ENCODE measurements at regions not wholly inside any gene's neighbourhood (a gene's known extent, or its start where the extent isn't known, plus 50 kb on each side); places are given as distances from the start of the nearest gene placed in this dataset.

DNA sequence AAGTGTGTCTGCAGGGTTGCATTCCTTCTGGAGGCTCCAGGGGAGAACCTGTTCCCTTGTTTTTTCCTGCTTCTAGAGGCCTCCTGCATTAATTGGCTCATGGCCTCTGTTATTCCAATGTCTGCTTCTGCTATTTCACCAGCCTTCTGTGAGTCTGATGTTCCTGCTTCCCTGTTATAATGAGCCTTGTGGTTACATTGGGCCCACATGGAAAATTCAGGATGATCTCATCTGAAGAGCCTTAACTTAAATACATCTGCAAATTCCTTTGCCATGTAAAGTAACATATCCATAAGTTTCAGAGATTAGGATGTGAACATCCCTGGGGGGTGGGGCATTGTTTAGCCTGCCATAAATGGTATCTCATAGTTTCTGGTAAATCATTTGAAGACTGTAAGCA, 181.1 kb downstream of the RWDD3 start:
- DNase-seq (ENCODE audit: low read depth in 2 of 3, low spot score in 2 of 3), result no peak

DNA sequence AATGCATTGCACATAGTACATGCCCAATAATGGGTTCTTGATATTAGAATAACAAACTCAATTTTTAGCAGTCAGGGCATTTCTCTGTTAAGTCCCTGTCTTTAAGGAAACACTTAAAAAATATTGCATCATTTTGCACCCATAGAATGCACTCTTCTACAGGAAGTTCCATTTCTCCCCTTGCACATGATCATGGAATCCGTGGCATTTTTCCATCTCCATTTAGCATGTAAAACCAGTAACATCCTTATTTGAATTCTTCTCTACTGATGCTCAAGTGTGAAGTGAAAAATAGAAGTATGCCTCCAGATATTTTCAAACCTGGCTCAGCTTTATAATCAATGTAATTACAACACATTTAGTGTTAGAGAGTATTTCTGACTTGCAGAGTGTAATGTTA, 192.8 kb downstream of the RWDD3 start:
- no peak for DNase-seq (ENCODE audit: low read depth in 2 of 3, low spot score in 2 of 3)

DNA sequence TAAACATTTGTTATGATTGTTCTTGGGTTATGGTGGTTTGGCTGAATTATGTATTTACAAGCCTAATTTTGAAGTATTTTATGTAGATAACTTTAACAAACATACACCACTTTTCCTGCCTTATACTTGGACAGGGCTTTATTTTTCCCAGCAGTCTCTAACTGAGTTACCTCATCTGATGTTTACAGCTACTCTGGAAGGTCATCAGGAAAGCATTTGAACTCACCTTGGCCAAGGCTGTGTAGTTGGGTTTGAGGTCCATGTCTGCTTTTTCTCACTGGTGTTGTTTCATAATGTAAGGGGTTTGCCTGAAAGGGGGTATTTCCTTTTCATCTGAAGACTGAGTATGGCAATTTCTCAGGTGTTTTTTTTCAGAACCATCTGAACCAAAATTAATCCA, 193.5 kb downstream of the RWDD3 start:
- DNase-seq (ENCODE audit: low read depth in 2 of 3, low spot score in 2 of 3), result no peak

DNA sequence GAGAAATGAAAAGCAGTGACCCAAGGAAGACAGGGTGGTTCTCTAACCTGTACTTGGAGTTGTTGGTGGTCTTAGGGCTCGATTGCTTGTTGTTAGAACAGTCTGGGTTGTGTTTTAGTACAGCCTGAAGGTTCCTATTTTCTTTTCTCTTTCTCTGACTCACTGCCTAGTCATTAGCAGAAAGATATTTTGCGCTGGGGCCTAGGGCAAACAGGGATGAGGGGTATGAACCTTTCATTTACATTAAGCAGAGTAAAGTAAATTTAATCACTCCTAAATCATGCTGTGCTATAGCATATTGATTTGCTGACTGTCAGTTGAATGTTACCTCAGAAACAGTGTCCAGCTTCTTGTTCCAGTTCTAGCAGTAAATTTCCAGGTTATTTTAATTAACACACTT, 197.2 kb downstream of the RWDD3 start:
- no peak for DNase-seq (ENCODE audit: low read depth in 2 of 3, low spot score in 2 of 3)

DNA sequence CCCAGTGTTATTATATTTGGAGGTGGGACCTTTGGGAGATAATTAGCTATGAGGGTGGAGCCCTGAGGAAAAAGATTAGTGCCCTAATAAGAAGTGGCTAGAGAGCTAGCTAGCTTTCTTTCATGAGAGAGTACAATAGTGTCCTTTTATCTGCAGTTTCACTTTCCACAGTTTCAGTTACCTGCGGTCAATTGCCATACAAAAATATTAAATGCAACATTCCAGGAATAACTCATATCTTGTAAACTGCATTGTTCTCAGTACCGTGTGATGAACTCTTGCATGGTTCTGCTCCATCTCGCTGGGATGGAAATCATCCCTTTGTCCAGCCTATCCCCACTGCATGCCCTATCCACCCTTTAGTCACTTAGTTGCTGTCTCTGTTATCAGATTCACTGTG, 201.6 kb downstream of the RWDD3 start:
- no peak for DNase-seq (ENCODE audit: low read depth in 2 of 3, low spot score in 2 of 3)

DNA sequence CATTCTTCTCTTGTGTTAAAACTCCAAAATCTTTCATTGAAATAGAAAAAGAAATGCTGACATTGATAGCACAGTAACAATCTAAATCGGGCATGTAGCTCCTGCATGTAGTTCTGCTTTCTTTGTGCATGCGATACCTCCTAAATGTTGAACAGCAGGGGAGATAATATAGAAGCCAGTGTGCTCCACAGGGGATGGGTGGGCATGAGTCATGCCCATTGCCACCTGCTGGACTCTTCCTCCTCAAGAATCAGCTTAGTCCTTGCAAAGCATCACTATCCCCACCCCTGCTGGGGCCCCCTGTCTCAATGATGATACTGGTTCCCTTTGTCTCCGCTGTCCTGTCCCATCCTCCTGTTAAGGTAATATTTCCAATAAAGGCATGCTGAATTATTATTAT, 203.0 kb downstream of the RWDD3 start:
- DNase-seq (ENCODE audit: low read depth in 2 of 3, low spot score in 2 of 3), result no peak

DNA sequence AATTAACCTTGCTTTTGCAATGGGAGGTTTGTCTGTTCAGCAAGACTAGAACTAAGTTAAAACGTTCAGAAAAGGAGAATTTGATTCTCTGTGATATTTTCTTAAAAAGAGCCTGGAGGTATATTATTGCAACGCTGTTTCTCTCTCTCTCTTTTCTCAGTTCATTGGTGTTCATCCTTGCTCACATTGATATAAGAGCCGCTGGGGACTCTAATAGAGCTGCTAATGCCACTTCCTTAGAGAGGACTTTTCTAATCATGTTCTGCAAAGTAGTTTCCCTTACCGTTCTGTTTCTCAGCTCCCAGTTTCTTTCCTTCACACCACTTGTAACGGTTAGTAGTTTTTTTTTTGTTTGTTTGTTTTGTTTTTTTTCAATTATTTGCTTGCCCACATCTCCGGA, 203.8 kb downstream of the RWDD3 start:
- no peak for DNase-seq (ENCODE audit: low read depth in 2 of 3, low spot score in 2 of 3)

DNA sequence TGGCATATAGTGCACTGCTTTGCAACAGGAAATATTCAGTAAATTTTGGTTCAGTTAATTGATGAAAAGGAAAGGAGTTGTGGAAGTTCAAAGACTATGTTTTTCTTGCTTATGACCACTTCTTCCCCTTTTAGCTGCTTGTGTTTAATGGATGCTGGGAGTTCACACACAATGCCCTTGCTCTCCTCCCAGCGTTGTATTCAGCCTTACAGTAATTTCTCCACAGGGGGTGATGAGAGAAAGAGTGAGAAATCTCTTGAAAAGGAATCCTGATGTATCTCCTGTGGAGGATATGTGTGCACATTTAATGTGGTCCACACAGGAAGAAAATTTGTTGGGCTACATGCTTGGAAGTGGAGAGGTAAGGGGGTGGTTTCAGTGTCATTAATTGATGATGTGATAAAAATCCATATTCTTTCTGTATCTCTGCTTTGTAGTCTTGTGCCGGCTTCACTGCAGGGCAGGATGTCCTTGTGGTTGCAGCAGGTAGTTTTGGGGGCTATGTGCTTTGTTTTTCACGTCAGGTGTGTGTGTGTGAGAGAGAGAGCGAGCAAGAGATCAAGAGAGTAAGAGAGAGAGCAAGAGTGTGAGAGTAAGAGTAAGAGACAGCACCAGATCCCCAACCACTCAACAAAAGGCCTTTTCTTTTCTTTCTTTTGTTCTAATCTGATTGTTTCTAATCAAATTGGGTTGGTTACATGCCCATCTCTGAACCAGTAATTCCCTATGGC, 204.4 kb downstream of the RWDD3 start:
- DNase-seq (ENCODE audit: low read depth in 2 of 3, low spot score in 2 of 3), result no peak

DNA sequence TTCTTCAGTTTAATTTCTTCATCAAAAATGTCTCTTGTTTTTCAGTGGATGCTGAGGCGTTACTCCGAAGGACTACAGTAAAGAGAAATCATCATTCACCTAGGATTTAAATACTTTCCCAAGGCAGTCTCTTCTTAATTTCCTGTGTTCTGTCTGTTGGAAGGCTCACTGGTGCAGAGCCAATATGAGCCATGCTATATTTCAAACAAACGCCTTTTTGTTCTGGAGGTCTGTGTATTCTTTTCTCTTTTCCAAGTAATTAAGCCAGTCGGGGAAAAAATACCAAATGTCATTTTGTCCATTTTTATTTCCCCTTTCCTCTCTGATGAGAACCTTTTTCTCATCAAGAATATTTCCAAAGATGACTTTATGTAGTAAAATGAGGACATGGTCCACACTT, 206.5 kb downstream of the RWDD3 start:
- no peak for DNase-seq (ENCODE audit: low read depth in 2 of 3, low spot score in 2 of 3)

DNA sequence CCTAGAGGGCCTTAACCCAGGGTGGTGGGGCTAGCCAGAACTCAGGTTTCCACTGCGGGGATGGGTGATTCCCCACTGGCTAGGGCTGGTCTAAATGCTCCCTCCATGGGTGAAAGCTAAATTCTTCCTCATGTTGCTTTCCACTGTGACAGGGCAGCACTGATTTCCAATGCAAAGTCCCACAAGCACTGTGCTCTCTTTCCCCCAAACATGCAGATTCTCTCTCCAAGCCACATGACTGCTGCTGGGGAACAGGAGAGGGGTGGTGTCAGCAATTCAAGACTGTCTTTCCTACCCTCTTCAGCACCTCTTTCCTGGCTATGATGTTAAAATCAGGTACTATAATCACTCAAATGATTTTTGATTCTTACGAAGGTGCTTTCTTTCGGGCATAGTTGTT, 215.5 kb downstream of the RWDD3 start:
- no peak for DNase-seq (ENCODE audit: low read depth in 2 of 3, low spot score in 2 of 3)

DNA sequence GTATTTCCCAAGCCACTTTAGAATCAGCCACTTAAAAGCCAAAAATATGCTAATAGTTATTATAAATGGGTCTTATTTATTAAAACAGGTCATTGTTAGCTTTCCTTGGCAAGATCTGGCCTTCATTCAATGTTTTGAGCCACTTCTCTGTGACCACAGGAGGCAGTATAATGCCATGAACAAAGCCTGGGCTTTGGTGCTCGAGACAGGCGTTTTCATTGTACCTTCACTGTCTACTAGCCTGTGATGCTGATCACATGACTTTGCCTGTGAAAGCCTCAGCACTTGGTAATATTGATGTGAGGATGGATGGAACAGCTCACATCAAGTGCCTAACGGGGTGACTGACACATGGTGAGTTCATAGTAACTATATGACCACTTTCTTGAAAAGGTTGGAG, 217.0 kb downstream of the RWDD3 start:
- DNase-seq (ENCODE audit: low read depth in 2 of 3, low spot score in 2 of 3), result no peak

DNA sequence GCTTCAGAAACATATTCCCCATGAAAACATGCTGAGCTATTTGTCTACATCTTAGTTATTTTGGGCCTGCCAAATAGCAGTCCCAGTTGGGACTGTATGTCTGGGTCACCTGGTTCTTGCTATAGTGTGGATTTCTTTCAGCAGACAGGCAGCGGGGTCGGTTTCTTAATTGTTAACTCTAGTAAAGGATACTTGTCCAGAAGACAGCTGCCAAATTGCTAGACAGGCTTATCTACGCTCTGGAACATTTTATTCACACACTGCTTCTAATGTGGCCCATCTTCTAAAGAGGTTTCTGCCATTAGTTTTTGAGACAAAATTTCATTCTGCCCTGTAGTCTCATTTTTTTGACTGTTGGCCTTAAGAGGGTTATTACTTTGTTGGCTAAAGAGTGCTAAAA, 217.9 kb downstream of the RWDD3 start:
- no peak for DNase-seq (ENCODE audit: low read depth in 2 of 3, low spot score in 2 of 3)

DNA sequence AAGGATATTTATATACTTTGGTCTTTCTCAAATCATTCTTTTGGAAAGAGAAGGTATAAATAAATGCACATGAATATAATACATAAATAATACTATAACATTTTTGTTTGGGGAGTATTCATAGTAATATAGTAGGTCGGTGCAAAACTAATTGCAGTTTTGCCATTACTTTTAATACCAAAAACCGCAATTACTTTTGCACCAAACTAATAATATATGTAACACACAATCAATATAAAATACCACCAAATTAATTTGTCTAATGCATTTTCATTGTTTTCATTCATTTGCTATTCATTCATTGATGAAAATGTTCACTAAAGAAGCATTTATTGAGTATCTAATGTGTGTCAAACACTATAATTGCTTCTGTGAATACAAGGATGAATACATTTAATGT, 219.0 kb downstream of the RWDD3 start:
- no peak for DNase-seq (ENCODE audit: low read depth in 2 of 3, low spot score in 2 of 3)

DNA sequence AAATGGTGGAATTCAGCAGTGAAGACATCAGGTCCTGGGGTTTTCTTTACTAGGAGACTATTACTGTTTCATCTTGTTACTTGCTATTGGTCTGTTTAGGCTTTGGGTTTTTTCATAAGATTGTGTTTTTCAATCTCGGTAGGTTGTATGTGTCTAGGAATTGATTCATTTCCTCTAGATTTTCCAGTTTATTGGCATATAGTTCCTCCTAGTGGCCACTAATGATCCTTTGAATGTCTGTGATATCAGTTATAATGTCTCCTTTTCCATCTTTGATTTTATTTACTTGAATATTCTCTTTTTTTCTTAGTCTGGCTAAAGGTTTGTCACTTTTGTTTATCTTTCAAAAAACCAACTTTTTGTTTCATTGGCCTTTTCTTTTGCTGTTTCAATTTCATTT, 233.0 kb downstream of the RWDD3 start:
- DNase-seq (ENCODE audit: low read depth in 2 of 3, low spot score in 2 of 3), result no peak

DNA sequence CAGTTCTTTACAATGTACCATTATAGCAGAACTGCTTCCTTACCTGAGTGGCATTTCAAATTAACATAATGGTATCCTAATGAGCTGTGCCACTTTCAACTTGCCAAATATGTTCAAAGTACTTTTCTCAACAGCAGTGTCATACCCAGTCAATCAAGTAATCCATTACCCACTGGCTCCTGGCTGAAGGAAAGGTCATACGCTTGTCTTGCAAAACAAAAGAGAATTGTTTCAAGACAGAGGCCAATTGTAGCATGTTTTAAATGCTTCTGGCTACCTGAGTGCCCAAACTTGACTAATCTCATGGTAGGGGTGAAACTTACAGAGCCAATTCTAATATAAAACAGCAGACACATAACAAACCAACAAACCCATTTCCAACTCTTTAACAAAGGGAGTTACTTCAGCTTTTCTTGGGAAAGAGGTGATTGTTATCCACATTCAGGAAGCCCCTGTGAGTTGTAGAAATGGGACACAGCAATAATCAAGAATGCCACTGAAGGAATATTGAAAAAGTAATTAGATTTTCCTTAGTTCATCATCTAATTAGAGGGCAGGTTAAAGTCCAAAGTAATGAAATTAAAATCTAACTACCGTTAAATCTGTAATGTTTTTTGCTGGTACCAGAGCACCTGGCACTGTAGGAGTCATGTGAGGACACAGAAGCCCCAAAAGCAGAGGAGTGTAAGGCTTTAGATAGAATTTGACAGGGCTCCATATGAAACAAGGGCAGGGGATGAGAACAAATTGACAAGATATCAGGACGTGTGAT, 241.9 kb downstream of the RWDD3 start:
- DNase-seq (ENCODE audit: low read depth in 2 of 3, low spot score in 2 of 3), result no peak

DNA sequence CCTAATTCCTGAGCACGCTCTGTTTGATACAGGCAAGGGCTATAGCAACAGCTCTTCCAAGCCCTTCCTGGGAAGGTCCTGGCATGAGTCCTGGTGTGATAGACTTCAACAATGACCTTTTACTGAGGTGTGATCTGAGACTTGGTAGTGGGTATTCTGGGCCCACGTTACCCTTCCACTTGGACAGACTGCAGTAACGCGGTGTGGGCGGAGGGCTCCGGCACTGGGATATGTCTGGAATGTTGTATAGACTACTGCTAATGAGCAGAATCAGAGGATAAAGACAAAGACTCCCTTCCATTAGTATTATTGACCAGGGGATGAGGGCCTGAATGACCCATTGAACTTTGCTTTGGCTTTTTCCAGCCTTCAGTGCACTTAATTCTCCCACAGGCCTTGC, 262.3 kb downstream of the RWDD3 start:
- DNase-seq (ENCODE audit: low read depth in 2 of 3, low spot score in 2 of 3), result no peak

DNA sequence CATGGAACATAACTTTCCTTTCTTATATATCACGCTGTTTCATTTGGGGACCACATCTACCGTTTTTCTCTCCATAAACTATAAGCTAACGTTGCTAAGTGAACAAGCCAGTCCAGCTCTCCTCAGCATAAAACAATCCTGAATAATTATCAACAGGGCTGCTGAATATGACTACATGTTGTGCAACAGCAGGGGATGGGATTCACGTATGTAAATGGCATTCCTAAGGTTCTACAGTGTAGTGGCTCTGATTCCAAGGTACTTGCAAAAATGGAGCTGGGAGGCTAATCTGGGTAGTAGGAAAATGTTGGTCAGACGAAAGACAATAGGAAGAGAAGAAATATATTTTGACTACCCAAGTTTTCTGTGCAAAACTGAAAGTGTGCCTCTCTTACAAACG, 262.8 kb downstream of the RWDD3 start:
- DNase-seq (ENCODE audit: low read depth in 2 of 3, low spot score in 2 of 3), result no peak

DNA sequence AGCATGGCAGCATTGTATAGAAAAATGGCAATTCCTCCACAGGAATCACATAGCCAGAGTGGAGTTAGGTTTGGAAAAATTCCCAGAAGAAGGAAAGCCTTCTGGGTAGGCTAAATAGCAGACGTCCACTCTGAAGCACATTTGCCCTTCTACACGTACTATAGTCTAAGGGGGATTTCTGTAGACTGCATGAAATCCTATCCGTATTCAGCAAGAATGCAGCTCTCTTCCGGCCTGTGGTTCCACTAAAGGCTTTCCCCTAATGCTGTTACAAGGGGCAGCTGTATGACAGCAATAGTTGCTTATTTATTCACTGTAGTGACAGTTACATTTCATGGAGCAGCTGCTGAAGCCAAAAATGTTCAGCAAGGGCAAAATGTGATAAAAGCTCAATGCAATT, 263.6 kb downstream of the RWDD3 start:
- DNase-seq (ENCODE audit: low read depth in 2 of 3, low spot score in 2 of 3), result no peak

DNA sequence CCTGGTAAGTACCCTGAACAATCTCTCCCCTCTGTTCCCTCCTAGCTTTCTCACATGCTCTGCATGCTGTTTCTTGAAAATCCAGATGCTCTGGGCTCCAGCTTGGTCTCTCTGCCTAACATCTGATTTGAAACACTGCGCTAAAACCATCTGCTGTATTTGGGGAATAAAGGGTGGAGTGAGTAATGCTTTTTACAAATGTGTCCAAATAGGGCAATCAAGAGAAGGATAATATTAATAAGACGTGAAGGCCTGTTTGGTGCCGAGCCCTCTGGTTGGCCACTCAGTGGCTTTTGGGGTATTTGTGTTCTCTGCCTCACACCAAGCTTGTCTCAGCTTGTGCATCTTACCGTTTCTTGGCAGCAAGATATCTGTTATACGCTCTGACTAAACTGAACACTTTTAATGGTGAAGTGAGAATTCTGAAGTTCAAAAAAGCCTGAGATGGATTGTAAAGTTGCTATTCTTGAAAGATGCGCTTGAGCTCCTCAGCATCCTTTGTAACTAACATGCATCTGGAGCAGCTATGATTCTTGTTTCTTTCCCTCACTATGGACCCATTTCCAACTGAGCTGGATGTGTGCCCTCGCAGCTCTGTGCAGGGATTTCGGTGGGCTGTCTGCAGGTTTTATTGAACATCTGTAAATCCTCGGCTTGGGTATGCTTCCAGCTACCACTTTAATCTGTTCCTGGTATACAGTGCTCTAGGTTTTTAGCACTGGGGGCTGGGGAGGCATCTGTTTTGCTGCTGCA, 269.4 kb downstream of the RWDD3 start:
- no peak for DNase-seq (ENCODE audit: low read depth in 2 of 3, low spot score in 2 of 3)

DNA sequence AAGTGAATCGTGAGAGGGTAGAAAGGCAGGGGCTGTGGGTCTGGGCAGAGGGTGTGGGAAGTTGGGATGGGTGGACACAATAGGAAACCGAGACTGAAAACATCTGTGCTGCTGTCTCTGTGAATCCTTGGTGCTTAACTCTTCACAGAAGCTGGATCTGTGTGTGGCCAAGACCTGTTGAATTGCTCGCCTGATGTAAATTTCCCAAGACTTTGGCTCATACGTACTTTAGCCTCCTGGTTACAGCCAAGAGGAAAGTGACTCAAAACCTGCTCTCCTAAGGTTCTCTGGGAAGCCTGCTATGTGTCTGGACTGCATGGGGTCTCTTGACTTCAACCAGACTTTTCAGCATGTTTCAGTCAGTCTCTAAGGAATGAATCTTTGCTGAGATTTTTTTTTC, 270.3 kb downstream of the RWDD3 start:
- DNase-seq (ENCODE audit: low read depth in 2 of 3, low spot score in 2 of 3), result no peak

DNA sequence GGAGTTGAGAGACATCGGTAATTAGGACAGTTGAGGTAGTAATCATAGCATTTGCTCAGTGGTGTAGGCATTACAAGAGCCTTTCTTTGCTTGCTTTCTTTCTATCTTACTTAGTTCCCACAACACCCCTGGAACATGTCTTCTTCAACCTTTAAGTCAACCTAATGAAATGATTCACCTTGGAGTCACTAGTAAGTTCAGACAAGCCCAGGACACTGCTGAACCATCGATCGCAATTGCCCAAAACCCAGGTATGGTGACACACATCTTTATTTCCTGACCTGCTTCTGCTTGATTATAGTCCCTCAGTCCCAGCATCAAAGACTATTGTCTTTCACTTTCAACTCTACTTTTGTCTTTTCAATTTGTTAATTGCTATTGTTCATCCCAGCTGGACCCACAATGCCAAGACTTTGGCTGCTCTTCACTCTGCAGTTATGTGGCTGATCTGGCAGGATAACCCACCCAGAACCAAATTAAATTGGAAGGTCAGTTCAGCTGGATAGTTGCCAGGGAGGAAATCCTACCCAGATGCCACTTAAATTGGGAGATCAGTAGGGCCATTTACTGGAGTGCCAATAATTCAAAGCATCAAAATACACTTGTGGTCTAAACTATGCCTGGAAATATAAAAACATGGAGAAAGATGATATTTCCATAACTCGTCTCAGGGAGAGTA, 272.9 kb downstream of the RWDD3 start:
- no peak for DNase-seq (ENCODE audit: low read depth in 2 of 3, low spot score in 2 of 3)
